ENCODE measurements at regions not wholly inside any gene's neighbourhood (a gene's known extent, or its start where the extent isn't known, plus 50 kb on each side); places are given as distances from the start of the nearest gene placed in this dataset.
"Not testable (repeated sequence)": the region's sequence is repeated elsewhere in the genome, so short reads cannot be mapped to it uniquely, and the experiment has no call there.

DNA sequence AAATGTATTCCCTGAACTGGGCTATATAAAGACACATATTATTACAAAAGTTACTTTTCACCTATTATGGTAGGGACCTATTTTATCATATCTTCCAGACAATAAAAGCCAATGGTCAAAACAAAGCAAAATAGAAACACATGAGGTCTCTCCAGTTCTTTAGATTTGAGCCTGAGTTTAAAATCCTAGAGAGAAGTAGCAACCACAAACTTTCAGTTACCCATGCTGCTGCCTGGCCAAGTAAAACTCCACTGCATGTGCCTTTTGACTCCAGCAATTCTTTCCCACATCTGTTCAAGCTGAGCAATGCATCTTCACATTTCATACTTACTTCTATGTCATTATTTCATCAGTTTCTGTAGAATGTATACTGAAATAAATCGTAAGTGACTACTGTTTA is 405.3 kb downstream of the STK39 start:
- peaks cover 7 to 15% of the 10 kb centered on the region in 2 donors for H3K27me3 Mint-ChIP-seq
- no peaks in the 10 kb centered on the region for H3K9me3 ChIP-seq
- H3K27ac ChIP-seq (ENCODE audit: low read length) = no peak overlapping the region
- H3K9me3 Mint-ChIP-seq = no peaks in the 10 kb centered on the region
- H3K36me3 ChIP-seq (ENCODE audit: control insufficient read depth in 2 of 2, extremely low read depth in 1 of 2, insufficient read depth in 1 of 2, low read length in 1 of 2) = no peaks in the 10 kb centered on the region
- no peak overlapping the region for H3K4me3 Mint-ChIP-seq
- ATAC-seq (replicated peaks in 1 of 4) = no peak
- ChIA-PET POLR2A (no interaction called here), CTCF (no interaction called here)
- no CpG with 5 or more reads among the region's 1 CpG for WGBS (ENCODE audit: insufficient coverage)
- DNase-seq = no peak
- no peaks in the 10 kb centered on the region for H3K4me1 Mint-ChIP-seq
- H3K4me3 ChIP-seq (ENCODE audit: control insufficient read depth in 1 of 2, extremely low read depth in 1 of 2, low read length in 1 of 2) = no peak overlapping the region
- H3K27me3 ChIP-seq (replicated peaks in 1 of 2; ENCODE audit: control insufficient read depth in 2 of 2, extremely low read depth in 1 of 2, insufficient read depth in 2 of 2, low read length in 1 of 2) = peaks cover 0 to 9% of the 10 kb centered on the region in 2 experiments
- H3K27ac Mint-ChIP-seq = no peak overlapping the region
- no peaks in the 10 kb centered on the region for H3K36me3 Mint-ChIP-seq
- no peaks in the 10 kb centered on the region for H3K4me1 ChIP-seq (ENCODE audit: control insufficient read depth in 1 of 2, extremely low read depth in 1 of 2, insufficient read depth in 2 of 2, low read length in 2 of 2)

DNA sequence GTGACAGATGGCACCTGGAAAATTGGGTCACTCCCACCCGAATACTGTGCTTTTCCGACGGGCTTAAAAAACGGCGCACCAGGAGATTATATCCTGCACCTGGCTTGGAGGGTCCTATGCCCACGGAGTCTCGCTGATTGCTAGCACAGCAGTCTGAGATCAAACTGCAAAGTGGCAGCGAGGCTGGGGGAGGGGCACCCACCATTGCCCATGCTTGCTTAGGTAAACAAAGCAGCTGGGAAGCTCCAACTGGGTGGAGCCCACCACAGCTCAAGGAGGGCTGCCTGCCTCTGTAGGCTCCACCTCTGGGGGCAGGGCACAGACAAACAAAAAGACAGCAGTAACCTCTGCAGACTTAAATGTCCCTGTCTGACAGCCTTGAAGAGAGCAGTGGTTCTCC is 412.1 kb downstream of the STK39 start:
- H3K9me3 ChIP-seq; H3K27ac ChIP-seq (ENCODE audit: low read length); DNase-seq; H3K36me3 Mint-ChIP-seq; H3K4me3 Mint-ChIP-seq; H3K4me3 ChIP-seq (ENCODE audit: control insufficient read depth in 1 of 2, extremely low read depth in 1 of 2, low read length in 1 of 2); H3K4me1 Mint-ChIP-seq; ATAC-seq (replicated peaks in 1 of 4); H3K9me3 Mint-ChIP-seq; H3K27me3 ChIP-seq (replicated peaks in 1 of 2; ENCODE audit: control insufficient read depth in 2 of 2, extremely low read depth in 1 of 2, insufficient read depth in 2 of 2, low read length in 1 of 2); CTCF ChIA-PET; H3K27ac Mint-ChIP-seq; H3K4me1 ChIP-seq (ENCODE audit: control insufficient read depth in 1 of 2, extremely low read depth in 1 of 2, insufficient read depth in 2 of 2, low read length in 2 of 2); H3K36me3 ChIP-seq (ENCODE audit: control insufficient read depth in 2 of 2, extremely low read depth in 1 of 2, insufficient read depth in 1 of 2, low read length in 1 of 2); POLR2A ChIA-PET: not testable (repeated sequence)
- WGBS (ENCODE audit: insufficient coverage) = 97% methylated on average over 6 of the region's 8 CpGs
- peaks cover 6 to 11% of the 10 kb centered on the region in 2 donors for H3K27me3 Mint-ChIP-seq

DNA sequence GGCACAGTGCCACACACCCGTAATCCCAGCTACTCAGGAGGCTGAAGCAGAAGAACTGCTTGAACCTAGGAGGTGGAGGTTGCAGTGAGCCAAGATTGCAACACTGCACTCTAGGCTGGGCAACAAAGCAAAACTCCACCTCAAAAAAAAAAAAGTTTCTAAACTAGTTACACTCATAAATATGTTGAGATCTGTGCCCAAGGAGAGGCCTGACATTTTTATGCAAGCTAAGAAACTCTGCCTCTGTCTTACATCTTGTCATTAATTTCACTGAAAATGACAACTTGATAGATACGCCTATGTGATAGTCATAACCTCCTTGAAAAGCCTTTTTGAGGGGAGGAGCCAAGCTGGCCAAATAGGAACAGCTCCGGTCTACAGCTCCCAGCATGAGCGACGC is 412.7 kb downstream of the STK39 start:
- Mint-ChIP-seq H3K36me3 (no peaks in the 10 kb centered on the region), H3K4me3 (no peak overlapping the region), H3K27me3 (peaks cover 8 to 13% of the 10 kb centered on the region in 2 donors), H3K27ac (no peak overlapping the region), H3K4me1 (no peaks in the 10 kb centered on the region), H3K9me3 (no peaks in the 10 kb centered on the region)
- Histone ChIP-seq H3K27me3 (replicated peaks in 1 of 2; ENCODE audit: control insufficient read depth in 2 of 2, extremely low read depth in 1 of 2, insufficient read depth in 2 of 2, low read length in 1 of 2) (peaks cover 0 to 3% of the 10 kb centered on the region in 2 experiments), H3K4me1 (ENCODE audit: control insufficient read depth in 1 of 2, extremely low read depth in 1 of 2, insufficient read depth in 2 of 2, low read length in 2 of 2) (no peaks in the 10 kb centered on the region), H3K4me3 (ENCODE audit: control insufficient read depth in 1 of 2, extremely low read depth in 1 of 2, low read length in 1 of 2) (no peak overlapping the region), H3K9me3 (no peaks in the 10 kb centered on the region), H3K27ac (ENCODE audit: low read length) (no peak overlapping the region), H3K36me3 (ENCODE audit: control insufficient read depth in 2 of 2, extremely low read depth in 1 of 2, insufficient read depth in 1 of 2, low read length in 1 of 2) (no peaks in the 10 kb centered on the region)
- 100% methylated on average over 1 of the region's 5 CpGs for WGBS (ENCODE audit: insufficient coverage)
- POLR2A ChIA-PET = no interaction called here
- DNase-seq (no peak), ATAC-seq (replicated peaks in 1 of 4) (no peak)
- CTCF ChIA-PET = no interaction called here

DNA sequence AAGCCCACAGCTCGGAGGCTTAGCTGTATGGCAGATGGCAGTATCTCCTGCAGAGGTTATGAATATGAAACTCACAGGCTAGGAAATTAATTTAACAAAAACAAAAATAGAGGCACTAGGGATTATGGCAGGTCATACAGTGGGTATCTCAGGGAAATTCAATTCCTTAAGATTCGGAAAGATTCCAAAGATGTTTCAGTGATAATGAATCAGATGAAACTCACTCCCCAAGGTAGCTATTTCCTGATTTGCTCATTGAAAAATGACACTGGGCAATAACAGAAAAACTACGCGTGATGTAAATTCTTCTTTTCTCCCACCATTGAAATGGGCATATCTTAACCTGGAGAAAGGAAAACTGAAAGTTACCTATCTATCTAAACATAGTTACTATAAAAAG is 414.1 kb downstream of the STK39 start:
- POLR2A ChIA-PET = interaction anchor here in 1 of 2 donors (0.6 kb wide), 1 partner anchor 864 kb away, joined by 6 read pairs; no protein-coding TSS in a partner anchor

DNA sequence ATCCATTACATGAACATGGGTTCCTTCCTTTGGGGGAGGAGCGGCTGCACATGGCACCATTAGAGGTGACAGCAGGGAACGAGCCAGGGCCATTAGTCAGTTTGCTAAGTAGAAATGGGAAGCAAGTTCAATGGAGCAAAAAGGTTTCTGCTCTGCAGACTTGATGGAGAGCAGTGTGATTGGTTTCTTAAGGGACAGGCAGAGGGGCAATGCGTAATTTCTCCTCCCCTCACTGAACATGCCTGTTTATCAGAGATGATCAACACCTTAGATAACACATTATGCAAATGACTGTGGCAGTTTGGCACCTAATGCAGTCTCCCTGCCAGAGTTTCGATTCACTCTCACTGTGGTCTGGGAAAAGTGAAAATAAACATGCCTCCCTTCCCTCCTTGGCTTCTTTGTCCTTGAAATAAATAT is 414.5 kb downstream of the STK39 start:
- Histone ChIP-seq H3K4me1 (ENCODE audit: control insufficient read depth in 1 of 2, extremely low read depth in 1 of 2, insufficient read depth in 2 of 2, low read length in 2 of 2) (no peaks in the 10 kb centered on the region), H3K36me3 (ENCODE audit: control insufficient read depth in 2 of 2, extremely low read depth in 1 of 2, insufficient read depth in 1 of 2, low read length in 1 of 2) (no peaks in the 10 kb centered on the region), H3K27me3 (replicated peaks in 1 of 2; ENCODE audit: control insufficient read depth in 2 of 2, extremely low read depth in 1 of 2, insufficient read depth in 2 of 2, low read length in 1 of 2) (peaks cover 0 to 3% of the 10 kb centered on the region in 2 experiments), H3K9me3 (no peaks in the 10 kb centered on the region), H3K4me3 (ENCODE audit: control insufficient read depth in 1 of 2, extremely low read depth in 1 of 2, low read length in 1 of 2) (no peak overlapping the region), H3K27ac (ENCODE audit: low read length) (no peak overlapping the region)
- WGBS (ENCODE audit: insufficient coverage) = 71% methylated on average over 1 of the region's 4 CpGs
- Mint-ChIP-seq H3K27ac (no peak overlapping the region), H3K36me3 (no peaks in the 10 kb centered on the region), H3K4me1 (no peaks in the 10 kb centered on the region), H3K9me3 (no peaks in the 10 kb centered on the region), H3K27me3 (peaks cover 11 to 17% of the 10 kb centered on the region in 2 donors), H3K4me3 (no peak overlapping the region)
- no peak for ATAC-seq (replicated peaks in 1 of 4)
- DNase-seq = no peak
- ChIA-PET POLR2A (interaction anchor here in 1 of 2 donors (0.6 kb wide), 1 partner anchor 865 kb away, joined by 6 read pairs; no protein-coding TSS in a partner anchor), CTCF (no interaction called here)

More for the DNA sequence above, 414.1 kb downstream of the STK39 start:
- CTCF ChIA-PET = interaction anchor here in 1 of 2 donors (0.6 kb wide), 1 partner anchor 243 kb away, joined by 3 read pairs; no protein-coding TSS in a partner anchor
- peaks cover 11 to 17% of the 10 kb centered on the region in 2 donors for H3K27me3 Mint-ChIP-seq
- no peak overlapping the region for H3K27ac ChIP-seq (ENCODE audit: low read length)
- no peaks in the 10 kb centered on the region for H3K9me3 Mint-ChIP-seq
- H3K27ac Mint-ChIP-seq = no peak overlapping the region
- H3K36me3 ChIP-seq (ENCODE audit: control insufficient read depth in 2 of 2, extremely low read depth in 1 of 2, insufficient read depth in 1 of 2, low read length in 1 of 2) = no peaks in the 10 kb centered on the region
- no peaks in the 10 kb centered on the region for H3K36me3 Mint-ChIP-seq
- DNase-seq = no peak
- H3K4me3 ChIP-seq (ENCODE audit: control insufficient read depth in 1 of 2, extremely low read depth in 1 of 2, low read length in 1 of 2) = no peak overlapping the region
- ATAC-seq (replicated peaks in 1 of 4) = no peak
- no CpG with 5 or more reads among the region's 4 CpGs for WGBS (ENCODE audit: insufficient coverage)
- H3K4me3 Mint-ChIP-seq = no peak overlapping the region
- no peaks in the 10 kb centered on the region for H3K4me1 ChIP-seq (ENCODE audit: control insufficient read depth in 1 of 2, extremely low read depth in 1 of 2, insufficient read depth in 2 of 2, low read length in 2 of 2)
- no peaks in the 10 kb centered on the region for H3K9me3 ChIP-seq
- H3K27me3 ChIP-seq (replicated peaks in 1 of 2; ENCODE audit: control insufficient read depth in 2 of 2, extremely low read depth in 1 of 2, insufficient read depth in 2 of 2, low read length in 1 of 2) = peaks cover 0 to 3% of the 10 kb centered on the region in 2 experiments
- H3K4me1 Mint-ChIP-seq = no peaks in the 10 kb centered on the region

DNA sequence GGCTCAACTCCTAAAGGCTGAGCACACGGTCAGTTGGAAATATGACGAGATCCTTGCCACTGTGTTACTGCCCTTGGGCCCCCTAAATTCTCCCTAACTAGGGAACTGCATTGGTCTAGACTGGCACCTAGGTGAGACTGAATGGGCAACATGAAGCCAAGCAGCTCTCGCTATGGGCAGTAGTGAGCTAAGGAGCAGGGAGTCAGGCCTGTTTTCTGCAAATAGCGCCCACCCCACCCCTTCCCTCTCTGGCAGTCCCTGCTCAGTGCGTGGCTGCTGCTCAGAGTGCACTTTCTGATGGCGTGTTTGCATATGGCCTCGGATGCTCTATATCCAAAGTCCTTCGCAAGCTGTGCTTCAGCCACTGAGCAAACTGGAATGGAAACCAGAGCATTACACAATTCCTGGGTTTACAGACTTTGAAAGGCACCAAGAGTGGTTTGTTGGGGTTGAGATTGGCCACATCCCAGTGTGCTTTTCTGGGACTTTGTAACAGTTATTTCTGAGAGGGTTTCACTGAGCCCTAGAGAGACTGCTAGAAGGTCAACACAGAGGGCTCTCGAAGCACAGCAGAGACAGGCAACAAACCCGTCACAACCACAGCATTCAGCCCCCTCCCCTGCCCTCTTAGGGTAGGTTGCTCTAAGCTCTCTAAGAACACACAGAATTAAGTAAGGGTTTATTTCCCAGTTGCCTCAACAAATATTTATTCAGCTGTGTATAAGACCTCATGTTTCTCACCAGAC is 419.9 kb downstream of the STK39 start:
- Histone ChIP-seq H3K4me1 (ENCODE audit: control insufficient read depth in 1 of 2, extremely low read depth in 1 of 2, insufficient read depth in 2 of 2, low read length in 2 of 2) (no peaks in the 10 kb centered on the region), H3K27me3 (replicated peaks in 1 of 2; ENCODE audit: control insufficient read depth in 2 of 2, extremely low read depth in 1 of 2, insufficient read depth in 2 of 2, low read length in 1 of 2) (peaks cover 0 to 6% of the 10 kb centered on the region in 2 experiments), H3K27ac (ENCODE audit: low read length) (no peak overlapping the region), H3K9me3 (no peaks in the 10 kb centered on the region), H3K36me3 (ENCODE audit: control insufficient read depth in 2 of 2, extremely low read depth in 1 of 2, insufficient read depth in 1 of 2, low read length in 1 of 2) (no peaks in the 10 kb centered on the region), H3K4me3 (ENCODE audit: control insufficient read depth in 1 of 2, extremely low read depth in 1 of 2, low read length in 1 of 2) (no peak overlapping the region)
- Mint-ChIP-seq H3K4me3 (no peak overlapping the region), H3K9me3 (no peaks in the 10 kb centered on the region), H3K27ac (no peak overlapping the region), H3K27me3 (peaks cover 8 to 19% of the 10 kb centered on the region in 2 donors), H3K36me3 (no peaks in the 10 kb centered on the region), H3K4me1 (no peaks in the 10 kb centered on the region)
- DNase-seq (no peak), ATAC-seq (replicated peaks in 1 of 4) (no peak)
- ChIA-PET CTCF (interaction anchor here in 1 of 2 donors (0.6 kb wide), 1 partner anchor 454 kb away, joined by 3 read pairs; no protein-coding TSS in a partner anchor), POLR2A (no interaction called here)
- 87% methylated on average over 6 of the region's 10 CpGs for WGBS (ENCODE audit: insufficient coverage)

All from T-cell (primary cell).